IMR-90 (cell line): ENCODE measurements at regions not wholly inside any gene's neighbourhood (a gene's known extent, or its start where the extent isn't known, plus 50 kb on each side); places are given as distances from the start of the nearest gene placed in this dataset.
"Not testable (repeated sequence)": the region's sequence is repeated elsewhere in the genome, so short reads cannot be mapped to it uniquely, and the experiment has no call there.

Experiments
- BHLHE40 ChIP-seq: fragments of 150-350 bp; IDR thresholded peaks from 2 replicates; pipeline ENCODE4 v1.6.1; 2016; ENCODE audit warnings: mild to moderate bottlenecking, low read depth, low read length
- CTCF ChIP-seq: conservative IDR thresholded peaks from 2 replicates; pipeline ENCODE4 v1.5.1; 2012; ENCODE audit warnings: mild to moderate bottlenecking, low read depth, low read length, improper control_type of control experiment
- ELK1 ChIP-seq: fragments of 150-350 bp; IDR thresholded peaks from 2 replicates; pipeline ENCODE4 v1.6.1; 2016; ENCODE audit warnings: low read depth, mild to moderate bottlenecking, low read length, moderate library complexity, borderline replicate concordance
- MAZ ChIP-seq: IDR thresholded peaks from 2 replicates; pipeline ENCODE4 v1.6.1; 2012; ENCODE audit warnings: low read depth, mild to moderate bottlenecking, low read length, improper control_type of control experiment, moderate library complexity, borderline replicate concordance
- POLR2A ChIP-seq: IDR thresholded peaks from 2 replicates; pipeline ENCODE4 v1.6.1; 2012; ENCODE audit warnings: mild to moderate bottlenecking, low read depth, low read length
- RAD21 ChIP-seq: IDR thresholded peaks from 2 replicates; pipeline ENCODE4 v1.6.1; 2012; ENCODE audit warnings: low read length, improper control_type of control experiment
- RFX5 ChIP-seq: IDR thresholded peaks from 2 replicates; pipeline ENCODE4 v1.8.0; 2012; ENCODE audit warnings: low read depth, mild to moderate bottlenecking, low read length, moderate library complexity
- SMC3 ChIP-seq: fragments of 150-350 bp; IDR thresholded peaks from 2 replicates; pipeline ENCODE4 v1.6.1; 2016; ENCODE audit warnings: low read depth, mild to moderate bottlenecking, antibody characterized with exemption, low read length, moderate library complexity
- USF2 ChIP-seq: fragments of 150-350 bp; IDR thresholded peaks from 2 replicates; pipeline ENCODE4 v1.6.1; 2017; ENCODE audit warnings: mild to moderate bottlenecking, antibody characterized with exemption, low read length, low read depth

- not testable (repeated sequence) for TF ChIP-seq POLR2A, CTCF, RFX5, RAD21, MAZ, SMC3, ELK1, BHLHE40, USF2
Observed at GRCh38 chr5:118462276-118462675, 526.1 kb downstream of the DTWD2 start.
